ENCODE measurements at regions not wholly inside any gene's neighbourhood (a gene's known extent, or its start where the extent isn't known, plus 50 kb on each side); places are given as distances from the start of the nearest gene placed in this dataset.
"Not testable (repeated sequence)": the region's sequence is repeated elsewhere in the genome, so short reads cannot be mapped to it uniquely, and the experiment has no call there.

DNA sequence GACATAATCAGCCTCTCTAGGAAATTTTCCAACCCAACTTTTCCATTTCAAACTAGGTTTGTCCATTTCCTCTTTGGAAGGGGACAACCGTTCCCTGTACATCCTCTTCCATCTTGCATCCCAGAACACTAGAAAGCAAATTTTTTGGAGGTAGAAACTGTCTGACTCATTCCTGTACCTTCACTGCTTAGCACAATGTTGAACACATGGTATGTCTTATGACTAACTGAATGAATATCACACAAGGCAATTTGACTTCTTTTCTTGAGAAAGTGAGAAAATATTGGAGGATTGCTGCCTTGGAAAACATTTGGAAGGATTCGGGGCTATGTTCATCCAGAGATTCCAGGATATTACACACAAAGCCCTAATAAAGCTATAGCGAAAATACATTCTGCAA is 289.1 kb downstream of the FGFR2 start:
- DNase-seq, result no peak

DNA sequence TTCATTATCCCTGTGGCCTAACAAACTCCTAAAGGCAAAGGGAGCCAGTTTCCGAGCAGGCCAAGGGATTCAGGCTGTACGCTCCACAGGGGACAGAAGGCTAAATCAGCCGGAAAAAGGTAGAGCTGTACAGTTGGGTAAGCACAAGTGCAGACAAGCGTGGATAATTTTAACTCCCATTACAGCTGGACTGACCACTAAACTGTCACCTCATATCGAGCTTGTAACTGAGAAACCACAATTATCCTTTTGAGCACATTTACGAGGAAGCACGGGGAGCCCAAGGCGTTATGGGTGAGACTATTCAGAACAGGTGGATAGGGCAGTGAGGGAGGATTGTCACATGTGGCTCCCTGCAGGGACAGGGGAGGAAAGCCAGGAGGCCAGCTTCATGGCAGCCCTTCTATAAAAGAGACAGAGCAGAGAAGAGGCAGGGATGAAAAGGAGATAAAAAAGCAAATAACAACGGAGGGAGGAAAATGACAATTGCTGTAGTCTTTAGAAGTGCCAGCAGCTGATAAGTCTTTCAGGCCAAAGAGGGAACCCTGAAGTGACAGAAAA is 288.0 kb downstream of the FGFR2 start:
- no peak for DNase-seq

DNA sequence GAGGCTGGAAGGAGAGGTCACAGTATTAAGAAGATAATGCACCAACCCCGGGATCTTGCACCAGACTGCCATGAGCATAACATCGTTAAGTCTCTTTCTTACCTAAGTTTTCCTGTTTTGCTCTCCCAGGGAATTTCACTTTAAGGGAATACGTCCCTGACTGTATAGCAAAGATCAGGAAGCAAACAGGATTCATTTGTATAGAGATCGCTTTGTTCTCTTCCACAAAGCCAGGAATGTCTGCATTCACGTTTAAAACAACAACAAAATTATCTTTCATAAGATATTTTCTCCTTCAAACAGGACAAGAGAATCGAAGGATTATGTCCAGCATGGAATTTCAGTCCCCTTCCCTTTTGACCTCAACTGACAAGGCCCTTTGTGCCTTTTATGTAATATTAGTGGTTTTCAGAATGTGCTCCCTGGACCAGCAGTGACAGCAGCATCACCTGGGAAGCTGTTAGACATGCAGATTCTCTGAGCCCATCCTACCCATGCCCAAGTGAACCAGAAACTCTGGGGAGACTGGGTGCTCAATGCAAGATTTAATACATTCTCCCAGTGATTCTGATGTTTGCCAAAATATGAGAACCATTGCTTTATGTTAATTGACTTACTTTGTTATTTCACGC is 286.3 kb downstream of the FGFR2 start:
- DNase-seq, result no peak

DNA sequence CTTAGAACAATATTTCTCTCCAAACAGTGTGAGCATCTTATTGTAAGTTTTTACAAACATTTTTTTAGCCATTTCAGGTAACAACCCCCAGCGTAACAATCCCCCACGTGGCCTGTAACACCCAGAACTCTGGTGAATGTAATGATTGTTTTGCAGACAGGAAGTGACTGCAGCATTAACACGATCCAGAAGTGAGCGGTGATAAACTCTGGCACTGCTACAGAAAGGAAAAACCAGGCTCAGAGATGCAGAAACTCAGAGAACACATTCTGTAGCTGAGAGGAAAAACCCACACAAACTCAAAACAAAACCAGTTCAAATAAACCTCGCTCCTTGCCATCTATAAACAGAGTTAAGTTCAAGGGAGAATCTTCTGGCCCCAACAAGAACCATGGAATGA is 285.7 kb downstream of the FGFR2 start:
- no peak for DNase-seq

DNA sequence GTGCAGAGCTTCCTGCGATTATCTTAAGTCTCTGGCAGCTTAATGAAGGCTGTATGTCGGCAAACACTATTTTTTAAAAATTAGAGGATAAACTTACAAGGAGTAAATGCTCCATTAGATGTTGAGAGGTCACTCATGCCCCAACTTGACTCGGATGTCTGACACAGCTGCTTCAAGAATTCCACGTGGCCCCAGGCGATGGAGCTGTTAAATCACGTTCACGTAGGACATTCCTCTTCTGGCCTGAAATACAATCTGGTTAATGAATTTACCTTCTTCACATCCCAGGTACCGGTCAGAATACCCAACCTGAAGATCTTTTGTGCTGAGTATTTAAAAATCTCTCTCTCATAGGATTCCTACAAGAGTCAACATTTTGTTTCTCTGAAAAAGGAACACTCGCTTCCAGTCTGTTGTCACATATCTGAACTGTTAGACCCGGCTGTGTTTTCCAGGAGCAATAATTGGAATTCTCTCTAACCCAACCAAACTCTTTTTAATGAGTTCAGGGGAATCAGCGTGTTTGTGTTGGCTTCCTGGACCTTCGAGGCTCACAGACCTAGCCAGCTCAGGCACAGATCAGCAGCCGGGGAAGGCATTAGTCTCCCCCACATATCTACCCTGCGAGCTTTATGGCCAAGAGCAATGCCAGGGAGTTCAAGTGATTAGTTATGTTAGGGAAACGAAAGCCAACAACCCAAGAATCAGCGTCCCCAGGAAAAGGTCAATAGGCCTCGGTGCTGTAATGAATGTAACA is 284.9 kb downstream of the FGFR2 start:
- no peak for DNase-seq

DNA sequence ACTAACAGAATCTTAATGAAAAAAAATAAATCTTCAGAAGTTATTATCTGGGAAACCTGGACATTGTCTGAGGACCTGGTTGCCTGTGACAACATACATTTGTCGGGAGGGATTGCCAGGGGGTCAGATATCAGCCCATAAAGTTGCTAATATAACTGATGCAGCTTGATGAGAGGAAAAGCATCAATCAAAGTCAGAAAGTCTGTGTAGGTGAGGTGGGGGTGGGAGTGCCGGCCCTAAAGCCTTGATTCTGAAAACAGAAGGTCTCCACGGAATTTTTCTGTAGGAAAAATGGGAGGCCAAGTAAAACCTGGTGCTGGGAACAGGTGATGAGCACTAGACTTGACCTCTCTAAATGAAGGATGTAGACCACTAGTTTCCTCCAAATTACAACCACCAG is 281.8 kb downstream of the FGFR2 start:
- no peak for DNase-seq

DNA sequence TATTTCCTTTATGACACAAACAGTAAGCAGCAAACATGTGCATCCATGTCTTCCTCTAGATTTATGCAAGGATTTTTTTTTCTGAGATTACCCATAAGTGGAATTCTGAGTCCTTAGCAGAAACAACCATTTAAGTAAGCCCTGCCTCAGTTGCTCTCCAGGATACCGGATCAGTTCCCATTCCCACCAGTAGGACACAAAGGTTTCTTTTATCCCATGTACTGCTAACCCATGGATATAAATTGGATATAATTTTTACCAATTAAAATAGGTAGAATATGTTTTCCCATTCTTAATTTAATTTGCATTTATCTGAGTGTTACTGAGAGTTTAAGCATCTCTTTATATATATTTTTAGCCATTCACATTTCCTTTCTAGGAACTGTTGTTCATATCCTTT is 280.9 kb downstream of the FGFR2 start:
- DNase-seq, result no peak

DNA sequence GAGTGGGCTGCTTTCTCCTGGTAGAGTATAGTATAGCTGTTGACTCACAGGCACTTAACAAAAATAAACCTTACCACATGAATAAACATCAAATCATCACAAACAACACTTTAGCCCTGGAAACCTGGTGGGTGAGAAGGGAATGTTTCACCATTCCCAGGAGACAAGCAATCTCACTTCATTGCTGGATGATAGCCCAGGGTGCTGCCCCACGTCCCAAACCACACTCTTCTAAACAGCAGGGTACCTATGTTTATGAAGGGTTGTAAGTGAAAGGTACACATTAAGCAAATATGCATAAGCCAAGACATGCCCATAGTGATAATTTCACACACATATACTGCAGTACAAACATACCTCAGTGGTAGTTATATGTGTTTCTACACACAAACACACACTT is 276.2 kb downstream of the FGFR2 start:
- DNase-seq, result no peak

DNA sequence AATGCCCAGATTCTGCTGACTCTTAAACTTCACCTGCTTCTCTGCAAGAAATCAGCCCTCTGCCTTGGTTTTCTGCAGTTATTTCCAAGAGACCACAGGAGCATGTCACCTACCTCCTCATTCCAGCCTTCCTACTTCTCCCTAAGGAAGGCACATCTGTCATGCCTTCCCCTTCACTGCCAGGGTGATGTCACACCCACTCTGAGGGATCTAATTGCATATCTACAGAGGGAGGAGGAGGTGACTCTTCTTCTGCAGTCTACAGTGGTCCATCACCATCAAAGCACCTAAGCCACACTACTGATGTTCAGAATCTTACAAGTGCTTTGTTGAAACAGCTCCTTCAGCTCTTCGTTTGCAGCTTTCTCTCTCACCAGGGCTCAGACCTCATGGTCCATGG is 275.5 kb downstream of the FGFR2 start:
- no peak for DNase-seq

DNA sequence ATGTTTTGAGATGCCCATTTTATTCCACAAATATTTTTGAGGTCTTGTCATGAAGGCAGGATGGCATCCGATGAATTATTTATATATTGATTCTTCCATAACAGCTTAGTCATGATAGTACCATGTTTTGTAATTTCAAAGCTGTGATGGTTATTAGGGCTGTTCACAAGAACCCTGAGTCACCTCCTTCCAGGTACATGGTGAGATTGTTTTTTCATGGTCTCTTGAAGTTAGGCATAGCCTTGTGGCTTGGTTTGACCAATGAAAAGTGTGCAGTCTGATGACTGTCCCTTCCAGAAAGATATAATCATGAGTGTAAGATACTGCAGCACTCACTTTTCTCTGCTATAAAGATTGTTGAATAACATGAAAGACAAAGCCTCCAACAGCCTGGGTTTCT is 274.8 kb downstream of the FGFR2 start:
- no peak for DNase-seq

DNA sequence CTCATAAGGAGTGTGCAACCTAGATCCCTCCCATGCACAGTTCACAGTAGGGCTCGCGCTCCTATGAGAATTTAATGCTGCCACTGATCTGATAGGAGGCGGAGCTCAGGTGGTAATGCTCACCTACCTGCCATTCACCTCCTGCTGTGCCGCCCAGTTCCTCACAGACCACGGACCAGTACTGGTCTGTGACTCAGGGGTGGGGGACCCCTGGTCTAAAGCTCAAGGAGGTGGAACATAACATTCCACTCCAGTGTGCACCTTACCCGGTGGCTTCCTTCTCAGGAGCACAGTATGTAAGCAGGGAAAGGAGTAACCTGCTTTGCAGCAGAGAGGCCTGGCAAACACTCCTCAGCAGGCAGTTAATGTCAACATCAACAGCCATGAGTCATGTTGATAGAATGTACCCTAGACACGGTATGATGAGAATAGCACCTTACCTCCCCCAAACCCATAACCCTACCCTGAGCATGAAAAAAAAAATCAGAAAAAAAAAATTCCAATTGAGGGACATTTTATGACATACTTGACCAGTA is 273.5 kb downstream of the FGFR2 start:
- no peak for DNase-seq

DNA sequence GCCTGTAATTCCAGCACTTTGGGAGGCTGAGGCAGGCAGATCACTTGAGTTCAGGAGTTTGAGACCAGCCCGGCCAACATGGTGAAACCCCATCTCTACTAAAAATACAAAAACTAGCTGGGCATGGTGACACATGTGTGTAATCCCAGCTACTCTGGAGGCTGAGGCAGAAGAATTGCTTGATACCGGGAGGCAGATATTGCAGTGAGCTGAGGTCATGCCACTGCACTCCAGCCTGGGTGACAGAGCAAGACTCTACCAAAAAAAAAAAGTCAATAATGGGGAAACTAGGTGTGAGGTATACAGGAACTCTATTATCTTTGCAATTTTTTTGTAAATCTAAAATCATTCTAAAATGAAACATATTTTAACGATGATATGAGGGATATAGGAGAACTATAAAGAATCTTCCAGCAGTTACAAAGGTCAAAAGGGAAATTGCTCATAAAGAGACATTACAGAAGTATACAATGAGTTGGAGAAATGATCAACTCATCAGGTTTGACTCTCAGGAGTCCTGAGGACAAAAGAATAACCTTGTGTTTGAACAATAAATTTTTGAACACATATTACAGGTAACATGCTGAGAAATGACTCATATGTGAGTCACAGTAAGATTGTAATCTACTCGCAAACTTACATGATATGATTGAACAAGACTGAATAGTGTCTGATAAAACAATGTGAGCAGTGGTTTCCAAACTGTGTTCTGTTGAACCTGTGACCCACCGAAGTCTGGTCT is 272.6 kb downstream of the FGFR2 start:
- DNase-seq, result no peak

DNA sequence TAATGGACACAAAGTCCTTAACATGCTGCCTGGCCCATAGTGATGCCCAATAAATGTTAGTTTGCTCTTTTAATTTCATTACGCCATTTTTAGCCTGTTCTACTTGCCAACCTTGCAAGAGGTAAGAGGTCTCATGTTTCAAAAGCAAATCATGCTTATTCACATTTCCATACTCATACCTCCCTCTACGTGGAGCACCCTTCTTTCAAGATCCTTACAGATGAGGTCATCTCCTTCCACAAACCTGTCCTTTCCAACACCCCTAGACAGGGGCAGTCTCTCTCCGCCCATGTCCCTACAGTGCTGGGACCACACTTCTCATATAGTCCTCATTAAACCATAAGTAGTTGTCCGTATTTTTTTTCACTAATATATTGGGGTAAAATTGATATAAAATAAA is 271.3 kb downstream of the FGFR2 start:
- no peak for DNase-seq

DNA sequence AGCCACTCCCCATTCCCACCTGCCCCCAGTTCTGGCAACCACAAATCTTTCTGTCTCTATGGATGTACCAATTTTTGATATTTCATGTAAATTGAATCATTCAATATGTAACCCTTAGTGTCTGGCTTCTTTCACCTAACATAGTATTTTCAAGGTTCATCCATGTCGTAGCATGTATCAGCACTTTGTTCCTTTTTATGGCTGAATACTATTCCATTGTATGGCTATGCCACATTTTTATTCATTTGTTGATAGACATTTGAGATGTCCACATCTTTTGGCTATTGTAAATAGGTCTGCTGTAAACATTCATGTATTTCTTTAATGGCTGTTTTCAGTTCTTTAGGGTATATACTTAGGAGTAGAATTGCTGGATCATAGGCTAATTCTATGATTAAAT is 270.5 kb downstream of the FGFR2 start:
- no peak for DNase-seq

DNA sequence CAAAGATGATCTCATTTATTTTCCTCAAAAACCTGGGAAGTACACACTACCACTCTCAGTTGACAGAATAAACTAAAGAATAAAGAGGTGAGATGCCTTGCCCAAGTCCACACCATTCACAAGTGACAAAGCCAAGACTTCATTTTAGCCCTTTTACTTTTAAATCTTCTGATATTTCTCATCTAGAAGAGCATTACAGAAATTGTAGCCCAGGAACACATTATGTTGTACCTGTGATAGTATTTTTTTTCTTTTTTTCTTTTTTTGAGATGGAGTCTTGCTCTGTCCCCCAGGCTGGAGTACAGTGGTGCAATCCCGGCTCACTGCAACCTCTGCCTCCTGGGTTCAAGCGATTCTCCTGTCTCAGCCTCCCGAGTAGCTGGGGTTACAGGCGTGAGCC is 268.6 kb downstream of the FGFR2 start:
- DNase-seq, result not testable (repeated sequence)

DNA sequence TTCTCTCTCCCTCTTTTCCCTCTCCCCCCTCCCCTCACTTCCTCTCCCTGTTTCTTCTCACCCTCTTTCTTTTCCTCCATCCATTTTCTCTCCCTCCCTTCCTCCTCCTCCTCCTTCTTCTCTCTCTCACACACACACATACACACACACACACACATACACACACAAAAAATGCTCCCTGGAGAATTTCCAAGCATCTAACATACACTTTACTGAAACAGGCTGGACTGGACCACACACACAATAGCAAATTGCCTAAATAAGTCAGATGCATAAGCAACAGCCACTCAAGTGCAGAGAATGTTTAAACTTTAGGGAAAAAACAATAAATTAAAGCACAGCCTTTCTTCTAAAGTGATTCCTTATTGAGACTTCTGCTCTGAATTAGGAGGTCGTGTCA is 267.7 kb downstream of the FGFR2 start:
- no peak for DNase-seq

DNA sequence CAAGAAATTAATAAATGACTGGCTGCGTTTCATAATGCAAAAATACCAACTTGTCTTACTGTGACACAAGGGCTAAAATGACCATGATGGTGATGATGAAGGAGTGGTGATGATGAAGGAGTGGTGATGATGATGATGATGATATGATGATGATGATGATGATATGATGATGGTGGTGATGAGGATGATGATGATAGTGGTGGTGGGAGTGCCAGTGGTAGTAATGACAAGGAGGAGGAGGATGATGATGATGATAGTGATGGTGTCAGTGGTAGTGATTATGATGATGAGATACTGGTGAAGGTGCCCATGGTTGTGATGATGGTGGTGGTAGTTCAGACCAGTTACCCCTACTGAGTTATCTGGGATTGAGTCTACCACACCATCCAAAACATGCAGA is 265.9 kb downstream of the FGFR2 start:
- no peak for DNase-seq

DNA sequence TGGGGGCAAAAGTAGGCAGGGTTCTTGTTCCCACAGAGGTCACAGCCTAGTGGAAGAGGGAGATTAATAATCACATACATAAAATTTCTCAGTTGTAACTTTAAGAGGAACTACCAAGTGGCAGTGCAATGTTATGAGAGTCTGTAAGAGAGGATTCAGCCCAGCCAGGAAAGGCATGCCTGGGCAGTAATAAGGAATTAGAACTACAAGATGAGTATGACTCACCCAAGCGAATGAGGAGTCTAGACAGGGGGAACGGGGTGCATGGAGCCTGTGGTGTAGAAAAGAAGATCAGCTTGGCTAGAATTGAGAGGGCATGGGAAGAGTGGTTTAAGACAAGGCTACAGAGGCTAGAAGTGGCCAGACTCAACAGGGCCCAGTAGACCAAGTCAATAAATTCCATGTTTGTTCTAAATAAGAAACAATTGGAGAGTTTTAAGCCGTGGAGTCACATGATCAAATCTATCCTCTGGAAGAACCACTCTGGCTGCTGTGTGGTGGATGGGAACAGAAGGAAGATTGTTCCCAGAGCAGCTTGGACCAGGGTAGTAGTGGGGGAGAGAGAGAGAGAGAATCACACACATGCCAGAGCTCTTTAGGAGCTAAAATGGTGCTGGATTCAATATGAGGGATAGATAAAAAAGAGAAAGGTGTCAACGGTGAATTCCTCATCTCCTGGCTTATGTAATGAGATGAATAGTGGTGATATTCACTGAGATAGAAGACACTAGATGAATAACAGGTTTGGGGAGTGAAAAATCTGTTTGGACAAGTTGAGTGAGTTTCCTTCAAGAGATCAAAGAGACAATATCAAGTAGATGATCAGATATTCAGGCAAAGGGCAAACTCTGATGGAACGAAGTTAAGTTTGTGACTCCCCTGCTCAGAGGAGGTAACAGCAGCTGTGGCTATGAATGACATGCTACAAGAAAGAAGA is 265.1 kb downstream of the FGFR2 start:
- DNase-seq, result no peak

DNA sequence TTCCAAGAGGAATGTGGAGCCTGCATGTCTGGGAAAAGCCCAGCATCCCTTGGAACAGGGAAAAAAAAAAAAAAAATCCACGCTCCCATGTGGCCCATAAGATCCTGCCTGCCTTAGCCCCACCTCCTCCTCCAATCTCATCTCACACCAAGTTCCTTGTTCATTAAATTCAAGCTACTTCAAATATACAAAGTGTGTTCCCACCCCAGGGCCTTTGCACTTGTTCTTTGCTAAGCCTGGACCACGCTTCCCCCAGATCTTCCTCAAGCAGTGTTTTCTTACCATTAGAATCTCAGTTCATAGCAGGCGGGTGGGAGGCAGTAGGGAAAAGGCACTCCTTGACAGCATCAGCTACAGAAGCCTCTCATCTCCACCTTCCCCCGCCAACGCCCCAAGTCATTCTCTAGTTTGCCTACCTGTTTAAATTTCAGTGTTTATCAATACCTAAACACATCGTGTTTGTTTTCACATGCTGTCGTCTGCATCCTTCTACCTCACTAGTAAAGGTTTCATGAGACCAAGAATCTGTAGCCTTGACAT is 262.8 kb downstream of the FGFR2 start:
- no peak for DNase-seq

DNA sequence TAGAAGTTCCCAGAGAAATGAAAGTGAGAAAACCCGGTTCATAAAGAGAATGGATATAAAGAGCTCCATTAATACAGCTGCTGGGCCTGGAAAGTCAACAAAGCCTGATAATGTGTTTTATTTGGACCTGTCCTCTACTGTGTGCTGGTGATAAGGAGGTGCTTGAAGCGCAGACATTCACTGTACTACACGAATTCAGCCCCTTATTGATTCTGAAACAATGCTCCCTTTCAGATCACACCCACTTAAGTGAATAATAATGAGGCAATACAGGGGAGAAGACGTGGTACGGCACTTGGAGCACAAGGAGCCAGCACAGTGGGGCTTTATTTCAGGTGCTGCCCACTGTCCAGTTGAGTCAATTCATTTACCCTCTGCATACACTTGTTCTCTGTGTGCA is 260.8 kb downstream of the FGFR2 start:
- no peak for DNase-seq

DNA sequence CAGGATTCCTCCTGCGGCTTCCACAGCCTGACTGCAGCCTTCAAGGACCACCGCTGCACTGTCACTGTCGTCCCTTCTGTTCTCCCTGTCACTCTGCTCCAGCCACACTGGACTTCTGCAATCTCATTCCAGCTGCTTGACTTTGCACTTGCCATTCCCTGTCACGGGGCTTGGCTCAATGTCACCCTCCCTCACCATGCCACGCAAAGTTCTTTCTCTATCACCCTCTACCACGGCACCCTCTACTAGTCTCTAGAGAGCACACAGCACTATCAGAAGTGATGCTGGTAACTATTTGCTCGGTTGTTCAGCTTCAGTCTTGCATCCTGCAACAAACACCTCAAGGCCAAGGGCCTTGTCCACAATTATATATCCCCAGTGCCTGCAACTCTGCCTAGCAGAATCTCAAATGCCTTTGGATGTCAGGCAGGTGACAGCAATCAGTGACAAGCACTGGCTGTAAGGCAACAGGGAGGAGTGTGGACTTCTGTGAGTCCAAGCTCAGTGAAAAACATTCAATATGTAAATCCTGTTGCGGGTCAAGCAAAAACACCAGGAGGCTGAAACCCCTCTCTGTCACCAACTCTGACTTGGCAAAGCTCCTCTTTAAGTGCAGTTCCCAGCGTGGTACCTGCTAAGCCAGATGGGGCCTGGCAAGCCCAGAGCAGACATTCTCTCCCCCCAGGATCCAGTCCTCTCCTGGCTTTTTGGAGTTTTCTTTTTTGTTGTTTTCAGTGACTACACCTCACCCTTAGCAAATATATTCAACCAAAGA is 259.9 kb downstream of the FGFR2 start:
- DNase-seq, result no peak
